KOPT-K1 (cell line): ENCODE measurements at regions not wholly inside any gene's neighbourhood (a gene's known extent, or its start where the extent isn't known, plus 50 kb on each side); places are given as distances from the start of the nearest gene placed in this dataset.

Experiments used
- H3K27ac ChIP-seq: fragments of 200-600 bp; sonication (generic); 2 replicates; pipeline ENCODE4 v1.5.1; 2016; ENCODE audit warnings: antibody characterized with exemption, mild to moderate bottlenecking, low read depth, low read length; ENCODE audit not compliant: poor library complexity, severe bottlenecking
- H3K36me3 ChIP-seq: fragments of 200-600 bp; sonication (generic); 2 replicates; pipeline ENCODE4 v1.5.1; 2017; ENCODE audit warnings: antibody characterized with exemption, mild to moderate bottlenecking, low read length, moderate library complexity; ENCODE audit not compliant: insufficient read depth
- H3K9me3 ChIP-seq: fragments of 200-600 bp; sonication (generic); 2 replicates; pipeline ENCODE4 v1.5.1; 2017; ENCODE audit warnings: antibody characterized with exemption, low read length, mild to moderate bottlenecking; ENCODE audit not compliant: insufficient read depth, poor library complexity, severe bottlenecking

GRCh38 chr15:70286113-70286806, 188.5 kb upstream of the TLE3 start:
- Histone ChIP-seq H3K36me3 (no peaks in the 10 kb centered on the region), H3K27ac (no peak overlapping the region), H3K9me3 (no peaks in the 10 kb centered on the region)

- no peaks in the 10 kb centered on the region for H3K36me3 ChIP-seq
- no peaks in the 10 kb centered on the region for H3K9me3 ChIP-seq
- H3K27ac ChIP-seq: no peak overlapping the region
Measured at GRCh38 chr15:70284438-70285214, 186.9 kb upstream of the TLE3 start.

- H3K27ac ChIP-seq: no peak overlapping the region
- no peaks in the 10 kb centered on the region for H3K9me3 ChIP-seq
Measured at GRCh38 chr15:70283511-70283910, 185.8 kb upstream of the TLE3 start.

DNA sequence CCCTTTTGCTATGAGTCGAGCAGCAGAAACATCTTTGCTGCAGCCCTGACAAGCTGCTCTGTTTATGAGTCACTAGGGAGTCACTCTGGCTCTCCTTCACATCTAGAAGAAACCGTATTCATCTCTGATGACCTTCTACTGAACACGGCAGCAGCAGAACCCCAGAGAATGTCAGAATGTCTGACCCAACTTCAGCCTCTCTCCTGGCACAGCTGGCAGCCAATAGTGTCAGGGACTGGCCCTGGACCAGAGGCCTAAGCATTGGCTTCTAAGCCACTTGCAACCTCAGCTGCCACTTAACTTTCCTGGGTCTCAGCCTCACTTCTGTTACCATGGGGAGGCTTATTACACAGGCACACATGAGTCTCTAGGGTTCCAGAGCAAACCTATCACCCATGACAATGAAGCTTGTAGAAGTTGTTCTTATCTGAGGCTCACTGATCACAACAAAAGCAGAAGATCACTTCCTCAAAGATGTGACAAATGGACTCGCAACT, 184.1 kb upstream of the TLE3 start:
- Histone ChIP-seq H3K9me3 (no peaks in the 10 kb centered on the region), H3K27ac (no peak overlapping the region), H3K36me3 (no peaks in the 10 kb centered on the region)

More at GRCh38 chr15:70283511-70283910, 185.8 kb upstream of the TLE3 start:
- H3K36me3 ChIP-seq: no peaks in the 10 kb centered on the region

DNA sequence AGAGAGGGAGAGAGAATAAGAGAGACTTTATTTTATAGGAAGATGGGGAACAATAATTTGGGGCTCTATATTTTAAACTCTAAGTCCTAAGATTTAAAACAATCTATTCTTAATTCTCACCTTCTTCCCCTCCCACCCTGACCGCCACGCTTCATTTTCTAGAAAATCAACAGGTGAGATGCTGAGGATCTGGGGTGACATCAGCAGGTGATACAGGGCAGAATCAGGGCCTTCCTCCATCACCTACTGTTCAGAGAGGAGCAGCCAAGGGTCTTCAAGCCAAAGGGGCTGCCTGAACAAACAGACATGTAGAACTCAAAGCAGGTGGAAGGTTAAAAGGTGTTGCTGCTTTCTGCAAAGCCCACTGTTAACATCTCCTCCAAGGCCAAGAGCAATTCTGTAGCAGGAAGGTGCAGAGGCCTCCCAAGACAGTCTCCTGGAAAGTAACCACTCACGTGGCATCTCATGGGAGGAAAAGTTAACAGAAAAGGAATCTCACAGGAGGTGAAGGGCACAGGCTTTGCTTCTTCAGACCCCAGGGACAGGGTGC, 183.6 kb upstream of the TLE3 start:
- Histone ChIP-seq H3K9me3 (no peaks in the 10 kb centered on the region), H3K27ac (no peak overlapping the region), H3K36me3 (no peaks in the 10 kb centered on the region)

DNA sequence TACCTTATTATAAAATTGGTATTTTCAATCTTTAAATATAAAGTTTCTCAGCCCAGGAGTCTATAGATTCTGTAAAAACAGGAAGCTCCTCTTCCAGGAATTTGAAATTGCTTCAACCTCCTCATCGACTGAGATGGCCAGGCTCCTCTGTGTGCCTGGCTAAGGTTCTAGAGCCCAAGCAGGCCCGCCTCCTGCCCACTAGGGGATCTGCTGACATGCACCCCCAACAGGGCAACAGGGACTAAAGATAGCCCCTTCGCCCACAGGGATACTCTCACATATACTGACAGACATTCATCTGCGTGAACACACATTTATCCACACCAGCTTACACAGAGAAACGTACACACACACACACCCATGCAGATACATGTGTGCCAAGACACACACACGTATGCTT, 183.1 kb upstream of the TLE3 start:
- H3K9me3 ChIP-seq: no peaks in the 10 kb centered on the region
- no peaks in the 10 kb centered on the region for H3K36me3 ChIP-seq
- H3K27ac ChIP-seq: no peak overlapping the region

- Histone ChIP-seq H3K9me3 (no peaks in the 10 kb centered on the region), H3K36me3 (no peaks in the 10 kb centered on the region), H3K27ac (no peak overlapping the region)
Measured at GRCh38 chr15:70279096-70279495, 181.4 kb upstream of the TLE3 start.

DNA sequence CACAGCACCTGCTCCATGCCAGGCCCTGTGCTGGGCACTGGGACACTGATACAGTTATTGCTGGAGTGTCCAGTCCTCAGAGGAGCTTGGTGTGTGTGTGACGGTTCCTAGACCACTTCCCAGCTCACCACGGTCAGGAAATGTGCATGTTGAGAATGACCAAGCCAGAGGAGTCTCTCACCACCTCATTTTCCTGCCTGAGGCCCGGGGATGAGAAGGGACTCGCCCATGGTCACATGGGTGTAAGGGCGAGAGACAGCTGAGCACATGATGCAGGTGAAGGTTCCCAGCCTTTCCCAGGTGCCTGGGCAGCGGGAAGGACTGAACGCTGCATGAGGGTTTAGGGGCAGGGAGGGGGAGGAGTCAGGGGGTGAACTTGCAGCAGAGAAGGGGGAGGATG, 180.9 kb upstream of the TLE3 start:
- Histone ChIP-seq H3K36me3 (no peaks in the 10 kb centered on the region), H3K27ac (no peak overlapping the region), H3K9me3 (no peaks in the 10 kb centered on the region)

DNA sequence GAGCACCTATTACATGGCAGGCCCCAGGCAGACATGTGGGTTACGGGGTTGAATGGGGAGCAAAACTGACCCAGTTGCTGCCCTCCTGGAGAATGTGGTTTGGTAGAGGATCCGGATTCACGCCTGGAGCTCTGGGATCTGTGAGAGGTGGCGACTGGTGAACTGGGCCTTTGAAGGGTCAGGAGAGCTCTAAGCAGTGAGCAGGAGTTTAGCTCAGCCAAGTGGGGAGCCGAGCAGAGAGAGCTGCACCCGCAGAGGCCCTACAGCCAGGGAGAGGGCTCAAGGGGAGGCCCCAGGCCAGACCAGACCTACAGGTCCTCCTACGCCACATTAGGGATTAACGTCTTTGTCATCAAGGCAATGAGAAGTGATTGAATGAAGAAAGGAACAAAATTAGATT, 179.8 kb upstream of the TLE3 start:
- H3K36me3 ChIP-seq: no peaks in the 10 kb centered on the region
- no peak overlapping the region for H3K27ac ChIP-seq
- H3K9me3 ChIP-seq: no peaks in the 10 kb centered on the region

DNA sequence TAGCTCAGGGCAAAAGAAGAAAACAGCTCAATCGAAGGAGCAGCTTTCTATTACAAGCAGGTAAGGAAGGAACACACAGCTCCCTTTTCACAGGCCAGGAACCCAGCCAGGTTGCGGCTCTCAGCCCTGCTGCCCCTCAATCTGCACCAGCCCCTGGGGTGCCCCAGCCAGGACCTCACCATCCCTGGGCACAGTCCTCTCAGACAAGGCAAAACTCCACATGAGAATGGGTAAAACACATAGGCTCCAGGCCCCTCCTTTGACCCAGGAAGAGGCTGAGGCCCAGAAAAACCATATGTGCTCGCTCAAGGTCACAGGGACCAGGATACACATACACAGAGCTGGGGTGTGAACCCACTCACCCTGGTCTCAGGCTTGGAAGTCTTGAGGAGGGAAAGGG, 178.7 kb upstream of the TLE3 start:
- no peaks in the 10 kb centered on the region for H3K36me3 ChIP-seq
- no peaks in the 10 kb centered on the region for H3K9me3 ChIP-seq
- no peak overlapping the region for H3K27ac ChIP-seq

DNA sequence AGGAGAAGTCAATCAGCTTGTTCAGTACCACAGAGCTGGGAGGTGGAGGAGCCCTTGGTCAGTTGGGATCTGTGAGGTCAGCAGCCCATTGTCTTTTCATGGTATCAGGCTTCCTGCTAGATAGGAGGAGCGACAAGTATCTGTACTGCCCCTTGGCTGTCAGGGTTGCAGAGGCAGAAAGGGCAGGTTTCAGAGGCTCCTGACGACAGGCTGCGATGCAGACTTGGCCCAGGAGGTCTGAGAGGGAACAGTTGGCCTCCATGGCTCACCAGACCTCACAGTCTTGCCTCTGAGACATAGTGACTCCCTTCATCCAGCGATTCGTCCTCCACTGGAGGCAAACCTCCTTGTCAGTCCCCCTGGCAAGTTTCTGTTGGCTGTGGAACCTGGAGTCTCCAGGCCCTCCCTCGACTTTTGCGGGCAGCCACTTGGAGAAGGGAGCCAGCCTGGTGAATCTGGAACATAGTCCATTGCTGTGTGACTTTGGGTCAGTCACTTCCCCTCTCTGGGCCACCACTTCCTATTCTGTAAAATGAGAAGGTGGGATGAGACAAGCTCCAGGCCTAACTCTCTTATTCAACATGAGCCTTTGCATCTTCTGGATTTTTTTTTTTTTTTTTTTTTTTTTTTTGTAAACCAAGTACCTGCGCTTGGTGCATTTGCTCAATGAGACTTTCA, 177.9 kb upstream of the TLE3 start:
- H3K27ac ChIP-seq: no peak overlapping the region
- no peaks in the 10 kb centered on the region for H3K36me3 ChIP-seq
- H3K9me3 ChIP-seq: no peaks in the 10 kb centered on the region

DNA sequence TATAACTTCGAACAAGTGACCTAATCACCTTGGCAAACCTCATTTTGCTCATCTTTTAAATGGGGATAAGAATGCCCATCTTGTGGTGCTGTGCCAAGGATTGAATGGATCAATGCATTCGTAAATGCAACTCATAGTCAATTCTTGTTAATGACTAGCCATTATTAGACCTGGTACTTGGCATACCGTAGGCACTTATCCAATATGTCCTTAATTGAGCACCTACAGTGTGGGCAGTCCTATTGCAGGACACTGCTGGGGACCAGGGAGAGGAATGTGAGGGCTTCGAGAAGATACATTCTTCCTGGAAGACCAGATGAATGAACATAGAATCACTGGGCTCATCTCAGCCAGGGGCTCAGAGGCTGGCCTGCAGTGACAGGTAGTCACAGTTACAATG, 177.2 kb upstream of the TLE3 start:
- no peaks in the 10 kb centered on the region for H3K9me3 ChIP-seq
- H3K36me3 ChIP-seq: no peaks in the 10 kb centered on the region
- no peak overlapping the region for H3K27ac ChIP-seq

DNA sequence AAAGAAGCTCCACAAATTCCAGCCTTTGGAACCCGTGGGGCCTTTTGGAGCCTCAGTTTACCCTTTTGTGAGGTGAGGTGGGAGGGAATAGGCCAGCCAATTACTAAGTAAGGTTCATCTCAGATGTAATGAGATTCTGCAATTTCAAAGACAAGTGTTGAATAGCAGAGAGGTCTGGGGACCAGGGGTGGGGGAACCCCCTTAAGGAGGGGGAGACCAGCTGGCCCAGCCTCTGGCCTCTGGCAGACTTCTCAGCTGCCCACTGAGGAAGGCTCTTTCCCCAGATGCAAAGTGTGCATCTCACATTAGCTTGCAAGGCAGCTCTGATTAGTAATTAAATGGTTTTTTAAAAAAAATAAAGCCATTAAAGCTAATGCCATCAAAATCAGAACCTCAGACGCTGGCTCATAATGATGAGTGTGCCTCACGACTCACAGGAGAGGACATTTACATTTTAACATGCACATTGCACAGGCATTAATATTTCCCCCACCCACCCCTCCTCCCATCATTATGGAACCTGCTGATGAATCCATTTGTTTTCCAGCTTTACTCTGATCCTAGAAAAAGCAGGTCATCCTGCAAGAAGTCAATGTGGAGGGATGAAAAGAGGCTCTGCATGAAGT, 176.7 kb upstream of the TLE3 start:
- Histone ChIP-seq H3K9me3 (no peaks in the 10 kb centered on the region), H3K36me3 (no peaks in the 10 kb centered on the region), H3K27ac (no peak overlapping the region)

DNA sequence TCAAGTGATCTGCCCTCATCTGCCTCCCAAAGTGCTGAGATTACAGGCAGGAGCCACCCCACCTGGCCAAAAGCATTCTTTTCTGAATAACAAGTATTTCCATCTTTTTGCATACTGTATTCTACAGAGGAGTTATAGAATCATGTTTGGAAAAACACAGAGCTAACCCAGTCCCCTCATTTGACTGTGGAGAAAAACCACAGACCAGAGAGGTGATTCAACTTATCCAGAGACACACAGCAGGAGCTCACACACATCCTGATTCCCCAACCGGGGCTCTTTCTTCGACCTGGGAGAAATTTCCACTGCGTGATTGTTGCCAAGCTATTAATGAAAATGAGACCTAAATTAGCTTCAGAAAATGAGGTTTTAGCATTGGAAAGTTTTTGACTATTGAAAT, 176.1 kb upstream of the TLE3 start:
- Histone ChIP-seq H3K36me3 (no peaks in the 10 kb centered on the region), H3K9me3 (no peaks in the 10 kb centered on the region), H3K27ac (no peak overlapping the region)
